K562 (cell line): ENCODE measurements at regions not wholly inside any gene's neighbourhood (a gene's known extent, or its start where the extent isn't known, plus 50 kb on each side); places are given as distances from the start of the nearest gene placed in this dataset.

ENCODE experiments used
- ATAC-seq: fragments of 200-7000 bp; cut with Tn5 transposase; 3 replicates; pipeline ENCODE4 v1.9.1; 2020; ENCODE audit warnings: moderate library complexity
- BruUV-seq: library from RNA; stranded (reverse); fragments of 400-500 nt; replicated peaks from 2 replicates; lab custom pipeline; 2021; lab: Mats Ljungman, UMichigan
- CTCF ChIA-PET: fragments of 300-600 bp; formaldehyde crosslinking; extraction: SDS; loops from one replicate; lab custom pipeline; 2021; ENCODE audit warnings: low intra/inter-chr PET ratio; lab: Yijun Ruan, JAX
- POLR2A ChIA-PET: fragments of 300-600, 350-650 bp; sonication (Branson Sonifier 250); formaldehyde crosslinking; extraction: SDS; loops from one replicate; lab custom pipeline; 2021; ENCODE audit warnings: antibody characterized with exemption, inconsistent platforms; lab: Yijun Ruan, JAX
- DNase-seq, 4 experiments: peaks; one replicate each; pipeline versions ENCODE4 v3.0.0 to v3.0.0-alpha.2; 2011 to 2018; ENCODE audit warnings: low spot score in 3 of 4, mixed read lengths in 3 of 4; ENCODE audit errors: extremely low read depth in 1 of 4
- FAIRE-seq: peaks from 2 replicates; lab custom pipeline; 2011; peaks lifted over from hg19 to GRCh38; lab: Jason Lieb, UNC
- H2AFZ ChIP-seq: 2 replicates; pipeline ENCODE4 v1.6.0; 2011; ENCODE audit warnings: low read depth, low read length, control low read depth, inconsistent platforms
- H3K27ac ChIP-seq: fragments of 200-600 bp; 3 replicates; pipeline ENCODE4 v1.8.0; 2011; ENCODE audit warnings: low read depth, mild to moderate bottlenecking, control low read depth, inconsistent platforms, low read length, moderate library complexity, mixed read lengths; ENCODE audit errors: extremely low read depth
- H3K27me3 ChIP-seq, 2 experiments: fragments of 300-600 bp in 1 of 2; 2 replicates in 1 of 2; 3 replicates in 1 of 2; pipeline versions ENCODE4 v1.6.0 to v1.8.0; 2011; ENCODE audit warnings: inconsistent platforms in 2 of 2, low read length in 2 of 2, mild to moderate bottlenecking in 1 of 2, mixed read lengths in 1 of 2, moderate library complexity in 1 of 2; ENCODE audit not compliant: control insufficient read depth in 2 of 2, insufficient read depth in 2 of 2
- H3K36me3 ChIP-seq: fragments of 300-600 bp; 3 replicates; pipeline ENCODE4 v1.8.0; 2011; ENCODE audit warnings: mild to moderate bottlenecking, low read length, inconsistent platforms; ENCODE audit not compliant: control insufficient read depth, insufficient read depth
- H3K4me1 ChIP-seq, 2 experiments: fragments of 200-600 bp in 1 of 2; replicated peaks in 1 of 2; 2 replicates in 1 of 2; 3 replicates in 1 of 2; pipeline versions ENCODE4 v1.5.1 to v1.8.0; 2011; ENCODE audit warnings: inconsistent platforms in 2 of 2, low read length in 2 of 2, mild to moderate bottlenecking in 1 of 2, mixed read lengths in 1 of 2, moderate library complexity in 1 of 2; ENCODE audit not compliant: control insufficient read depth in 2 of 2, insufficient read depth in 2 of 2
- H3K4me2 ChIP-seq: 2 replicates; pipeline ENCODE4 v1.6.1; 2011; ENCODE audit warnings: low read length, control low read depth, inconsistent platforms, mixed read lengths; ENCODE audit not compliant: insufficient read depth
- H3K4me3 ChIP-seq: fragments of 200-600 bp; sonication (generic), shearing (Covaris generic); 2 replicates; pipeline ENCODE4 v1.5.1; 2016; ENCODE audit warnings: control low read depth, inconsistent platforms
- H3K79me2 ChIP-seq: fragments of 200-600 bp; 3 replicates; pipeline ENCODE4 v1.8.0; 2011; ENCODE audit warnings: low read length, inconsistent platforms; ENCODE audit not compliant: control insufficient read depth, insufficient read depth
- H3K9ac ChIP-seq, 2 experiments: 2 replicates each; pipeline versions ENCODE4 v1.6.0 to v1.6.1; 2011; ENCODE audit warnings: low read depth in 2 of 2, low read length in 2 of 2, control low read depth in 1 of 2, inconsistent platforms in 1 of 2, mild to moderate bottlenecking in 1 of 2, mixed read lengths in 1 of 2; ENCODE audit not compliant: insufficient read depth in 1 of 2
- H3K9me1 ChIP-seq: one replicate; pipeline ENCODE4 v1.6.0; 2011; ENCODE audit warnings: inconsistent platforms, mild to moderate bottlenecking, low read length, moderate library complexity; ENCODE audit not compliant: control insufficient read depth, insufficient read depth
- H3K9me3 ChIP-seq: replicated peaks from 2 replicates; pipeline ENCODE4 v1.5.1; 2011; ENCODE audit warnings: low read depth, low read length, inconsistent platforms; ENCODE audit not compliant: control insufficient read depth, insufficient read depth
- H4K20me1 ChIP-seq: replicated peaks from 2 replicates; pipeline ENCODE4 v1.6.1; 2011; ENCODE audit warnings: low read length, inconsistent platforms, mixed read lengths; ENCODE audit not compliant: control insufficient read depth, insufficient read depth
- CBX1 ChIP-seq: sonication (generic); IDR thresholded peaks from 2 replicates; pipeline ENCODE4 v1.6.1; 2016; ENCODE audit warnings: antibody characterized with exemption, low read depth, mild to moderate bottlenecking
- CREB1 ChIP-seq, 2 experiments: sonication (generic) in 1 of 2; formaldehyde crosslinking in 1 of 2; IDR thresholded peaks; 2 replicates each; pipeline versions ENCODE4 v1.6.1 to v1.8.0; 2012 to 2022; ENCODE audit warnings: inconsistent platforms in 1 of 2, mild to moderate bottlenecking in 1 of 2, missing genetic modification reagents in 1 of 2, moderate library complexity in 1 of 2
- GATA2 ChIP-seq: sonication (generic); formaldehyde crosslinking; IDR thresholded peaks from 2 replicates; pipeline ENCODE4 v1.4.0; 2020; ENCODE audit warnings: mild to moderate bottlenecking, missing genetic modification reagents
- GMEB1 ChIP-seq: fragments of 250-450 bp; sonication (Bioruptor Pico); IDR thresholded peaks from 2 replicates; pipeline ENCODE4 v1.4.0; 2020; ENCODE audit warnings: mild to moderate bottlenecking
- GTF2E2 ChIP-seq: fragments of 200-800 bp; sonication (Bioruptor generic); IDR thresholded peaks from 2 replicates; pipeline ENCODE4 v1.6.1; 2016; ENCODE audit warnings: missing genetic modification characterization, missing compliant biosample characterization
- KDM5B ChIP-seq: fragments of 200-600 bp; sonication (generic); IDR thresholded peaks from 2 replicates; pipeline ENCODE4 v1.6.1; 2012; ENCODE audit warnings: low read depth, mild to moderate bottlenecking, moderate library complexity, low read length, control low read depth, inconsistent platforms; ENCODE audit not compliant: insufficient replicate concordance
- TAF9B ChIP-seq: fragments of 450-650 bp; IDR thresholded peaks from 2 replicates; pipeline ENCODE4 v1.6.1; 2018; ENCODE audit warnings: mild to moderate bottlenecking; ENCODE audit not compliant: partially characterized antibody
- ZBTB12 ChIP-seq: fragments of 250-450 bp; sonication (Bioruptor Pico); IDR thresholded peaks from 2 replicates; pipeline ENCODE4 v1.4.0; 2020
- ZNF121 ChIP-seq: sonication (generic); formaldehyde crosslinking; conservative IDR thresholded peaks from 2 replicates; pipeline ENCODE4 v1.8.0; 2022; ENCODE audit warnings: missing genetic modification reagents
- WGBS: fragments of 100-300 bp; shearing (Covaris generic); methylation state at CpG from one replicate; pipeline ENCODE4 v1.1.6; 2016; ENCODE audit warnings: low coverage, mixed read lengths; ENCODE audit not compliant: insufficient coverage; ENCODE audit errors: missing lambda C conversion rate; 5-methylcytosine and 5-hydroxymethylcytosine counted together
- in situ Hi-C: fragments of 300-500 bp; cut with MboI; formaldehyde crosslinking; loops from 4 replicates; pipeline ENCODE4 v1.15.0; 2018; ENCODE audit warnings: inconsistent platforms, mixed read lengths
- intact Hi-C: fragments of 100-400 bp; cut with micrococcal nuclease; formaldehyde crosslinking; loops from 2 replicates; pipeline ENCODE4 v1.14.2; 2022
- TF ChIP-seq, protein P1 (sequence below), 3 experiments: fragments of 200-800 bp in 1 of 3; fragments of 250-450 bp in 1 of 3; fragments of 450-650 bp in 1 of 3; sonication (Bioruptor Pico) in 1 of 3; sonication (Bioruptor generic) in 1 of 3; formaldehyde crosslinking in 1 of 3; IDR thresholded peaks; 2 replicates each; pipeline versions ENCODE4 v1.6.1 to v1.8.0; 2016 to 2022; ENCODE audit warnings: mild to moderate bottlenecking in 2 of 3, missing genetic modification characterization in 2 of 3, missing compliant biosample characterization in 1 of 3, moderate library complexity in 1 of 3

DNA sequence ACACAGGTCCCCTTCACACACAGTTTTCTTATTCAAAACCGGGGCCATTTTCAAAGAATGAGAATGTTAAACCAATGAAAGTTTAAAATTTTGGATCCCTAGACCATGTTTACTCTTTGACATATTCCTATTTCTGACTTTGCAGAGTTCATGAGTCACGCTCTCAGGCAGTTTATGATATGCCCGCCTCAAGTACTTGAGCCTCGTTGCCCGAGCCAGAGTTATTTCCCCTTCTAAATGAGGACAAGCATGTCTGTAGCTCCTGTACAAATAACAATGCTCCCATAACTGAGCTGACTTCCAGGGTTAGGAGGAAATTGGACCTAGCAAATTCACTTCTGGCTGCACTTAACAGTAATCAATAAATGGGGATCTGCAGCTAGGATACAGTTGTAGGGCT lies 87.9 kb upstream of the PDE1C start:
- Histone ChIP-seq H3K4me2 (no peak overlapping the region), H4K20me1 (no peaks in the 10 kb centered on the region), H3K27me3 (no peaks in the 10 kb centered on the region), H2AFZ (no peak overlapping the region), H3K9me1 (no peaks in the 10 kb centered on the region), H3K27ac (no peak overlapping the region), H3K36me3 (no peaks in the 10 kb centered on the region), H3K4me3 (no peak overlapping the region), H3K9me3 (no peaks in the 10 kb centered on the region), H3K79me2 (no peaks in the 10 kb centered on the region), H3K4me1 (no peaks in the 10 kb centered on the region; a peak in 1 of 5 replicates), H3K9ac (no peak overlapping the region)
- in situ Hi-C loops (no loop called here), intact Hi-C loops (no loop called here)
- under 1% methylated on average over 5 of the region's 5 CpGs for WGBS
- no peak for ATAC-seq
- DNase-seq: no peak
- CTCF ChIA-PET: no interaction called here
- FAIRE-seq: no peak
- POLR2A ChIA-PET: no interaction called here
- no TSS peak for BruUV-seq
- TF ChIP-seq CREB1 (IDR thresholded peaks at IDR 0.05) (no peak), CREB1 (CRISPR knock-in tag; IDR thresholded peaks at IDR 0.05) (no peak), CBX1 (no peak), KDM5B (no peak), GMEB1 (CRISPR knock-in tag) (no peak), ZBTB12 (CRISPR knock-in tag) (no peak), ZNF121 (no peak), GATA2 (CRISPR knock-in tag) (no peak), GTF2E2 (no peak), TAF9B (no peak)
- TF ChIP-seq, protein P1, sequence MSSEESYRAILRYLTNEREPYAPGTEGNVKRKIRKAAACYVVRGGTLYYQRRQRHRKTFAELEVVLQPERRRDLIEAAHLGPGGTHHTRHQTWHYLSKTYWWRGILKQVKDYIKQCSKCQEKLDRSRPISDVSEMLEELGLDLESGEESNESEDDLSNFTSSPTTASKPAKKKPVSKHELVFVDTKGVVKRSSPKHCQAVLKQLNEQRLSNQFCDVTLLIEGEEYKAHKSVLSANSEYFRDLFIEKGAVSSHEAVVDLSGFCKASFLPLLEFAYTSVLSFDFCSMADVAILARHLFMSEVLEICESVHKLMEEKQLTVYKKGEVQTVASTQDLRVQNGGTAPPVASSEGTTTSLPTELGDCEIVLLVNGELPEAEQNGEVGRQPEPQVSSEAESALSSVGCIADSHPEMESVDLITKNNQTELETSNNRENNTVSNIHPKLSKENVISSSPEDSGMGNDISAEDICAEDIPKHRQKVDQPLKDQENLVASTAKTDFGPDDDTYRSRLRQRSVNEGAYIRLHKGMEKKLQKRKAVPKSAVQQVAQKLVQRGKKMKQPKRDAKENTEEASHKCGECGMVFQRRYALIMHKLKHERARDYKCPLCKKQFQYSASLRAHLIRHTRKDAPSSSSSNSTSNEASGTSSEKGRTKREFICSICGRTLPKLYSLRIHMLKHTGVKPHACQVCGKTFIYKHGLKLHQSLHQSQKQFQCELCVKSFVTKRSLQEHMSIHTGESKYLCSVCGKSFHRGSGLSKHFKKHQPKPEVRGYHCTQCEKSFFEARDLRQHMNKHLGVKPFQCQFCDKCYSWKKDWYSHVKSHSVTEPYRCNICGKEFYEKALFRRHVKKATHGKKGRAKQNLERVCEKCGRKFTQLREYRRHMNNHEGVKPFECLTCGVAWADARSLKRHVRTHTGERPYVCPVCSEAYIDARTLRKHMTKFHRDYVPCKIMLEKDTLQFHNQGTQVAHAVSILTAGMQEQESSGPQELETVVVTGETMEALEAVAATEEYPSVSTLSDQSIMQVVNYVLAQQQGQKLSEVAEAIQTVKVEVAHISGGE (CRISPR knock-in tag; IDR thresholded peaks at IDR 0.05): no peak
